ENCODE measurements at regions not wholly inside any gene's neighbourhood (a gene's known extent, or its start where the extent isn't known, plus 50 kb on each side); places are given as distances from the start of the nearest gene placed in this dataset.

GRCh38 chr18:27825689-27826088, 351.2 kb downstream of the CDH2 start:
- Histone ChIP-seq H3K4me2 (ENCODE audit: insufficient read depth, low read length) (no peak overlapping the region), H3K9me3 (replicated peaks; ENCODE audit: control insufficient read depth, insufficient read depth, low read length) (no peaks in the 10 kb centered on the region), H3K9ac (replicated peaks; ENCODE audit: extremely low read depth, insufficient read depth, low read length) (no peak overlapping the region), H3K4me3 (replicated peaks in 1 of 3; ENCODE audit: insufficient read depth in 1 of 3, low read depth in 1 of 3, low read length in 3 of 3) (no peak overlapping the region), H4K20me1 (replicated peaks; ENCODE audit: control insufficient read depth, extremely low read depth, insufficient read depth, low read length) (no peaks in the 10 kb centered on the region), H3K27me3 (ENCODE audit: control insufficient read depth in 2 of 2, insufficient read depth in 2 of 2, low read length in 2 of 2) (peaks cover 2% of the 10 kb centered on the region in 2 experiments), H2AFZ (ENCODE audit: low read depth, low read length) (no peak overlapping the region), H3K79me2 (ENCODE audit: control insufficient read depth, insufficient read depth, low read length) (no peaks in the 10 kb centered on the region), H3K27ac (ENCODE audit: insufficient read depth, low read depth, low read length) (no peak overlapping the region), H3K9me1 (replicated peaks; ENCODE audit: control insufficient read depth, extremely low read depth, insufficient read depth, low read length) (no peaks in the 10 kb centered on the region), H3K36me3 (ENCODE audit: control insufficient read depth in 2 of 2, extremely low read depth in 1 of 2, insufficient read depth in 2 of 2, low read length in 2 of 2) (no peaks in the 10 kb centered on the region), H3K4me1 (ENCODE audit: control insufficient read depth, extremely low read depth, insufficient read depth, low read length) (no peaks in the 10 kb centered on the region)
- BruUV-seq (replicated peaks), result no TSS peak
- CTCF ChIA-PET, result no interaction called here
- no peak for DNase-seq (ENCODE audit: low read depth, low spot score)
- TF ChIP-seq JUN (IDR thresholded peaks at IDR 0.05; ENCODE audit: borderline replicate concordance, insufficient read depth, insufficient read length, low read depth) (no peak), MYC (IDR thresholded peaks at IDR 0.05; ENCODE audit: low read depth, low read length) (no peak), FOS (IDR thresholded peaks at IDR 0.05; ENCODE audit: borderline replicate concordance, insufficient read depth, low read length) (no peak), POLR2A (IDR thresholded peaks at IDR 0.05; ENCODE audit: low read depth, low read length) (no peak), GATA2 (IDR thresholded peaks at IDR 0.05; ENCODE audit: insufficient read depth, insufficient read length, low read depth, low read length) (no peak), EZH2 (IDR thresholded peaks at IDR 0.05; ENCODE audit: borderline replicate concordance, low read depth, low read length, severe bottlenecking) (no peak), POLR2AphosphoS5 (IDR thresholded peaks at IDR 0.05; ENCODE audit: insufficient read depth, low read depth, low read length) (no peak)
- TF ChIP-seq, protein P1, sequence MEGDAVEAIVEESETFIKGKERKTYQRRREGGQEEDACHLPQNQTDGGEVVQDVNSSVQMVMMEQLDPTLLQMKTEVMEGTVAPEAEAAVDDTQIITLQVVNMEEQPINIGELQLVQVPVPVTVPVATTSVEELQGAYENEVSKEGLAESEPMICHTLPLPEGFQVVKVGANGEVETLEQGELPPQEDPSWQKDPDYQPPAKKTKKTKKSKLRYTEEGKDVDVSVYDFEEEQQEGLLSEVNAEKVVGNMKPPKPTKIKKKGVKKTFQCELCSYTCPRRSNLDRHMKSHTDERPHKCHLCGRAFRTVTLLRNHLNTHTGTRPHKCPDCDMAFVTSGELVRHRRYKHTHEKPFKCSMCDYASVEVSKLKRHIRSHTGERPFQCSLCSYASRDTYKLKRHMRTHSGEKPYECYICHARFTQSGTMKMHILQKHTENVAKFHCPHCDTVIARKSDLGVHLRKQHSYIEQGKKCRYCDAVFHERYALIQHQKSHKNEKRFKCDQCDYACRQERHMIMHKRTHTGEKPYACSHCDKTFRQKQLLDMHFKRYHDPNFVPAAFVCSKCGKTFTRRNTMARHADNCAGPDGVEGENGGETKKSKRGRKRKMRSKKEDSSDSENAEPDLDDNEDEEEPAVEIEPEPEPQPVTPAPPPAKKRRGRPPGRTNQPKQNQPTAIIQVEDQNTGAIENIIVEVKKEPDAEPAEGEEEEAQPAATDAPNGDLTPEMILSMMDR (IDR thresholded peaks at IDR 0.05; ENCODE audit: extremely low read depth in 1 of 2, insufficient read depth in 1 of 2, low read depth in 1 of 2, low read length in 2 of 2), result no peak
- TF ChIP-seq, protein P2, sequence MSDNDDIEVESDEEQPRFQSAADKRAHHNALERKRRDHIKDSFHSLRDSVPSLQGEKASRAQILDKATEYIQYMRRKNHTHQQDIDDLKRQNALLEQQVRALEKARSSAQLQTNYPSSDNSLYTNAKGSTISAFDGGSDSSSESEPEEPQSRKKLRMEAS (IDR thresholded peaks at IDR 0.05; ENCODE audit: insufficient read depth, insufficient read length), result no peak
- intact Hi-C loops (cut with micrococcal nuclease), result no loop called here
- dilution Hi-C loops (cut with MboI; ENCODE audit: extremely low pct_ligation_motif_present, low sequenced_read_pairs), result no loop called here
- POLR2A ChIA-PET, result no interaction called here
- FAIRE-seq, result no peak
